ENCODE measurements at regions not wholly inside any gene's neighbourhood (a gene's known extent, or its start where the extent isn't known, plus 50 kb on each side); places are given as distances from the start of the nearest gene placed in this dataset.

DNA sequence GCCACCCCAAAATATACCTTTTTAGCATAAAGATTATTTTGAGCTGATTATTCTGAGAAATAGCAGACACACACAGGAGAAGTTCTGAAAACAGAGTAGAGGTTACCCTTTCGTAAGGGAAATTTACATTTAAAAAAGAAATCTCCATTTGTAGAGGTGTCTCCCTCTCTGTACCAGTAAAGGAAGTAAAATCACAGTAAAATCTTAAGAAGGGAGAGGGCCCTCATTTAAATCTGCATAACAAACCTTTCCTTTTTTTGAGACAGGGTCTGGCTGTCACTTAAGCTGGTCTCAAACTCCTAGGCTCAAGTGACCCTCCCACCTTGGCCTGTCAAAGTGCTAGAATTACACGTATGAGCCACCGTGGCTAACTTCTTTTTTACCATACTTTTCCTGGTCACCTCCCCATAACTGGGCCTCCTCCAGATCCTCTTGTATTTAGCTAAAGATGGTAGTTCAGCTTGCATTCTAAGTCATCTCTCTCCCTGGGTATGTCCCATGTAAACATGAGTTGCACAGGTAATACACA is 92.2 kb upstream of the INTU start:
- DNase-seq, result no peak

DNA sequence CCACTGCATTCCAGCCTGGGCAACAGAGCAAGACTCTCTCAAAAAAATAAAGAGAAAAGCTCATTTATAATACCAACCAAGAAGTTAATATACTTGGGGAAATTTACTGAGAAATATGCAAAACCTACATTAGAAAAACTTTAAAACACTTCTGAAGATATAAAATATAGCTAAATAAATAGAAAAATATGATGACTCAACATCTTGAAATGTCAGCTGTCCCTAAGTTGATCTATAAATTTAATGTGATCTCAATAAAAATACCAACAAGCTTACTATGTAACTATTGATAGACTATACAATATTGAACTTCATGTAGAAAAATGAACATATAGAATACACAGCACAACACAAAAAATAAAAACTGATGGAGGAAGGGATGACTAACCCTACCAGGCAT is 87.5 kb upstream of the INTU start:
- DNase-seq, result no peak

GRCh38 chr4:127548990-127549925 is 83.5 kb upstream of the INTU start:
- no peak for DNase-seq

- DNase-seq, result no peak
Observed at GRCh38 chr4:127555106-127555505, 77.7 kb upstream of the INTU start.

DNA sequence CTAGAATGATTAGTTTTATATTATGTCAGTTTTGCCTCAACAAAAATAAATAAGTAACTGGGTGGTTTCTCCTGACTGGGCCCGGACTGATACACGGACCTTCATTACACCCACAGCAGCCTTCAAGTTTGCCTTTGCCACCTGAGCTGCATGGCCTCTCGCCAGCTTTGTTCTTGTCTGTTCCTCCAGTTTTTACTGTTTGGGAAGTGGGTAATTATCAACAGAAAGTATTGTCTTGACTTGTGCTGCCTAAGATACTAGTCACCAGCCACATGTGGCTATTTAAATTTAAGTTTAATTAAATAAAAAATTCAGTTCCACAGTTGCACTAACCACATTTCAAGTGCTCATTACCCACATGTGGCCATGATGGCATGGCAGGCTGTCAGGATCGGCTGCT is 74.7 kb upstream of the INTU start:
- DNase-seq, result no peak

DNA sequence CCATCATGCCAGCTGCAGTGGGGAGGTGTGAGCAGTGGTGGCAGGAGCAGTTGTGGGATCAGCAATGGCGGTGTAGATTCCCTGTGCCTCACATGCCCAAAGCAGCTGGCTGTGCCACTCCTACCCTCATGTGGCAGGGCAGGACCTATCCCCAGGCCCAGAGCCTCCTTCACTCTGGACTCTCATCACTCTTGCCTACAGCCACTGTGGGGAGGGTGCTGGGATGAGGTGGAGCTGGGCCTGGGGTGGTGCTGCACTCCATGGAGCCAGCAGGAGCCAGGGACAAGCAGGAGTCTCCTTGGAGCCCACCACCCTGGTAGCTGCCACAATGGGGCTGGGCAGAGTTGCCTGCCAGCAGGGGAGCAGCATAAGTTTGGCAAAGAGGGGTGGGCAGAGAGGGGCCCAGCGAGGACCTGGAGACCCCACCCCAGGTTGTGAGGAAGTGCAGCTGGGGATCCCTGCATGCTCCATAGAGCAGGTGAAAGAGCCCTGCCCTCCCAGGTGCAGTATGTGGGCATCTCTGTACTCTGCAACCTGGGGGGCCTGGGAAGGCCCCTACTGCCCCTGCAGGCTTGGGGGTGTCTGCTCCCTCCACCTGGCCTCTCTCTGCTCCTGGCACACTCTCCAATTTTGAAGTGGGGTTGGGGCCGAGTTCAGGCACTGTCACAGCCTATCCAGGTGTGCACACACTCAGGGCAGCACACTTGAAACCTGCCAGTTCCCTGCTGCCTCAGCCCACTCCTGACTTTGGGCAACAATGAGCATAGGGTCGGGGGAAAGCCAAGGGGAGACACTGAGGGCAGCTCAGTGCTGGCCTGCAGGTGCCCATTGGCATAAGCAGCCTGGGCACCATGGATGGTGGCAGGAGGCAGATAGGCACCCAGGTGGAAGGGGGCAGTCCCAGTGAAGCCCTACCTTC is 74.0 kb upstream of the INTU start:
- no peak for DNase-seq

DNA sequence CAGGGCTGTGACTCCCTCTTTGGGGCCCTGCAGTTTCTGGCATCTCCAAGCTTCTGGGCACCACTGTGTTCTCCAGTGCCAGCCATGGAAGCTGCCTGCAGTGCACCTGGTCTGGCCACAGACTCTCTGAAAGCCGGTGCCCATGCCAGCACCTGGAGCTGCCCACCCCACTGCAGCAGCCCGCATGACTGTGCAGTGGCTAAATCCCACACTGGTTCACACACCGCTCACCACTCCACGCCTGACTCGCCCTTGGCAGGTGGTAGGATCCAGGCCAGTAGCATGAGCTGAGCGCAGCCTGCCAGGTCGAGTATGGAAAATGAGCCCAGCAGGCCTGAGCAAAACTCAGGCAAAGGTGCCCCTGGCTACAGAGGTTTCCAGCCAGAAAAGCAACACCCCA is 72.8 kb upstream of the INTU start:
- DNase-seq, result no peak

DNA sequence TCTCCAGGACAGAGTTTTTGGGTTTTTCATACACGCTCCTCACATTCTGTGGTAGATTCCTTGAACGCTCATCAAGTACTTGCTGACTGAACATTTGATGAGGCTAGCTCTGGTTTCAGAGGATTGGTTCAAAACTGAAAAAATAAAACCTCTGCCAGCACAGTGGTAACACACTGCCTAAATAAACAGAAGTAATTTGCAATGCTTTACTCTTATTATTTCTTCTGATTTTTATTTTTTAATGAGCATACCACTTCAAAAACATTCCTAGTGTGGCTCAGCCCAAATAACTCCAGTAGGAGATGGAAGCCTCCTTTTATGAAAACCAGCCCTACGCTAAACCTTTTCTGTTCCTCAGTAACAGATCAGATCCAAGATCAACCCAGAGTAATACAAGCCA is 72.0 kb upstream of the INTU start:
- no peak for DNase-seq

DNA sequence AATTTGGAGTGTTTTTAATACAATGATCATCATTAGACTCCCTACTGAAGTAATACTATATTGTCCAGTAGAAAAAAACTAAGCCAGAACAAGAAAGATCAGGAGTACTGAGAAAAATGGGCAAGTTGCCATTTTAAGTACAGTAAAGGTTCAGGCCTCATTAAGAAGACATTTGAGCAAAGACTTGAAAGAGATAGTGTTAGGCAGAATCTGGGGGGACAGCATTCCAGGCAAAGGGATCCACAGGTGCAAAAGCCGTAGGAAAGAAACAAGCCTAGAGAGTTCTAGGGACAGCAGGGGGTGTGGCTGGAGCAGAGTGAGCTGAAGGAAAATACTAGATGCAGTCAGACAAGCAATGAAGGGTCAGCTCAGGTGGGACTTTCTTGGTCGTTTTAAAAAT is 58.1 kb upstream of the INTU start:
- DNase-seq, result no peak

DNA sequence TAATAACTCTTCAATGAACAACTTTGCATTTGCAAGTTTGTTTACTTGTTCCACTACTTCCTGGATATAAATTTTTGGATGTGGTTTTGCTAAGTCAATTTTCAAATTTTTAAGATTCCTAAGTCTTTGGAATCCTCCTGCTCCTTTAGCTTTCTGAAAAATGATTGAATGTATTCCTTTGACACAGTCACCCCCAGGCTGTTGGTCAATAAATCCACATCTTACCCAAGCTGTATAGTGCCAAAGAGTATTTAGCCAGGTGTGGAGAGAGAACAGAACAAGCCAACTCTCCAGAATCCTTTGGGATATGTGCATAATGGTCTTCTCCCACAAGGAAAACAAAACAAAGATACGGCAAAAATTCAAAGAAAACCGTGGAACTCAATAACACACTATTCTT is 56.9 kb upstream of the INTU start:
- DNase-seq, result no peak

- no peak for DNase-seq
Observed at GRCh38 chr4:127578491-127578890, 54.3 kb upstream of the INTU start.

DNA sequence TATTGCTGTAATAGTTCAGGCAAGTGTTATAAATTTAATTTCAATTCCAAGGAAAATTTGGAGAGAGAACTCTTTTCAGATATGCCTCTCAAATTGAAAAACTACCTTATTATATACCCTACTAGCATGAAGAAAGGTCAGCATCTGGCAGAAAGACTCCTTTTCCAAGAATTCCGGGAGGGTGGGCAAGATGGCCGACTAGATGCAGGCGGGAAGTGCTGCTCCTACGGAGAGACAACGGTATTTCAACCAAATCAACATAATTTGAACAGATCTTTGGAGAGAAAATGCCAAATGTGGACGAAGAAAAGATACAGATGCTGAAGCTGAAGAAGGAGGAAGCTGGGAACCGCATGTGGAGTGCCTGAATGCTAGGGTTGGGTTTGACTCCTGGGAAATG is 53.8 kb upstream of the INTU start:
- DNase-seq, result no peak

DNA sequence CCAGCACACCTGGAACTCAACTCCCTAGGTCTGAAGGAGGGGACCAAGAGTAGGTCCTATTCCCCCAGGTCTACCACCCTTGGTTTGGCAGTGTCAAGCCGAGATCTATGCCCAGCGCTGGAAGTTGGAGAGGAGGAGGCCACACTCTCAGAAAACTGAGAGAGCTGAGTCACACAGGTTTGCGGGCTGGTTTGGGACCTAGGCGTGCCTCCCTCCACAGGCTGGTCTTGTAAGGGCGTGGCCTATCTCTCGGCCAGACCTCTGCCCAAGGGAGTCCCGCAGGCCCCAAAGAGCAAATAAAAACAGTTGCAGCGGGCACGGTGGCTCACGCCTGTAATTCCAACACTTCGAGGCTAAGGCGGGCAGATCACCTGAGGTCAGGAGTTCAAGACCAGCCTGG is 52.9 kb upstream of the INTU start:
- DNase-seq, result no peak

DNA sequence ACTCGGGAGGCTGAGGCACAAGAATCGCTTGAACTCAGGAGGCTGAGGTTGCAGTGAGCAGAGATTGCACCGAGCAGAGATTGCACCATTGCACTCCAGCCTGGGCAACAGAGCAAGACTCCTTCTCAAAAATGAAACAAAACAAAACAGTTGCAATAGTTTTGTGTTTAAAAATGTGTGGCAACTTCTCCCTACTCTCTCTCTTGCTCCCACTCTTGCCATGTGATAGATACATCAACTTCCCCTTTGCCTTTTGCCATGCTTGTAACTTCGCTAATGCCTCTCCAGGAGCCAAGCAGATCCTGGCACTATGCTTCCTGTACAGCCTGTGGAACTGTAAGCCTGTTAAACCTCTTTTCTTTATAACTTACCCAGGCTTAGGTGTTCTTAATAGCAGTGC is 52.5 kb upstream of the INTU start:
- no peak for DNase-seq

DNA sequence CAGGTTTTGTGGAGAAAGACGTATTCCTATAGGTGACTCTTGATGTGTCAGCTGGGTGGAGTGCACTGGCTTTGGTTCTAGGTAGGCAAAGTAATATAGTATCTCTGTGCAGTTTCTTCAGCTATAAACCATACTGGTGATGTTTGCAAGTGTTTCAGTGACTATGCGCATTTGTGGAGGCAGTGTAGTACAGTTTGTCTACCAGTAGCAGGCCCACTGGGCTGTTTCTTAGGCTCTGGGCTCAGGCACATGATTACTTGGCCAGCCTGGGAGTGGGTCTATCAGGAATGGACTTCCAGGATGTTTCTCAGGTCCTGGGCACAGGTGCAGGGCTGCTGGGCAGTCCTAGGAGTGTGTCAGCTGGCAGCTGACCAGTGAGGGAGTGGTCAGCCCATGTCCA is 51.9 kb upstream of the INTU start:
- no peak for DNase-seq
